SKM-1 treated with dmso at 0.1 percent for 144 hours (cell line): ENCODE measurements at regions not wholly inside any gene's neighbourhood (a gene's known extent, or its start where the extent isn't known, plus 50 kb on each side); places are given as distances from the start of the nearest gene placed in this dataset.
"Not testable (repeated sequence)": the region's sequence is repeated elsewhere in the genome, so short reads cannot be mapped to it uniquely, and the experiment has no call there.

Experiments
- DNase-seq: peaks from one replicate; lab custom pipeline; 2025; ENCODE audit not compliant: unreplicated experiment; lab: John Stamatoyannopoulos, UW

GRCh38 chr7:51973071-51973470 lies 656.5 kb upstream of the COBL start:
- no peak for DNase-seq

GRCh38 chr7:51970961-51971665 lies 654.5 kb upstream of the COBL start:
- DNase-seq: no peak

GRCh38 chr7:51968461-51968860 lies 651.9 kb upstream of the COBL start:
- DNase-seq: no peak

- DNase-seq: no peak
Observed at GRCh38 chr7:51965454-51965853, 648.8 kb upstream of the COBL start.

- DNase-seq: no peak
Observed at GRCh38 chr7:51961804-51962203, 645.2 kb upstream of the COBL start.

GRCh38 chr7:51950813-51951212 lies 634.2 kb upstream of the COBL start:
- no peak for DNase-seq

- no peak for DNase-seq
Observed at GRCh38 chr7:51949726-51950644, 633.4 kb upstream of the COBL start.

- no peak for DNase-seq
Observed at GRCh38 chr7:51930834-51931233, 614.2 kb upstream of the COBL start.

- DNase-seq: no peak
Observed at GRCh38 chr7:51929818-51930217, 613.2 kb upstream of the COBL start.

GRCh38 chr7:51927738-51928137 lies 611.1 kb upstream of the COBL start:
- DNase-seq: no peak

GRCh38 chr7:51918581-51918980 lies 602.0 kb upstream of the COBL start:
- DNase-seq: no peak

- no peak for DNase-seq
Observed at GRCh38 chr7:51901489-51901840, 584.9 kb upstream of the COBL start.

GRCh38 chr7:51900755-51901488 lies 584.3 kb upstream of the COBL start:
- not testable (repeated sequence) for DNase-seq

GRCh38 chr7:51899611-51900010 lies 583.0 kb upstream of the COBL start:
- no peak for DNase-seq

- DNase-seq: no peak
Observed at GRCh38 chr7:51882412-51882811, 565.8 kb upstream of the COBL start.

GRCh38 chr7:51881309-51881708 lies 564.7 kb upstream of the COBL start:
- DNase-seq: no peak

- no peak for DNase-seq
Observed at GRCh38 chr7:51878865-51879264, 562.3 kb upstream of the COBL start.

- DNase-seq: no peak
Observed at GRCh38 chr7:51869452-51869851, 552.8 kb upstream of the COBL start.

GRCh38 chr7:51867117-51867516 lies 550.5 kb upstream of the COBL start:
- no peak for DNase-seq

- DNase-seq: no peak
Observed at GRCh38 chr7:51860305-51860704, 543.7 kb upstream of the COBL start.

GRCh38 chr7:51850126-51850525 lies 533.5 kb upstream of the COBL start:
- no peak for DNase-seq
